IPS-NIHi7 (cell line): ENCODE measurements at regions not wholly inside any gene's neighbourhood (a gene's known extent, or its start where the extent isn't known, plus 50 kb on each side); places are given as distances from the start of the nearest gene placed in this dataset.
"Not testable (repeated sequence)": the region's sequence is repeated elsewhere in the genome, so short reads cannot be mapped to it uniquely, and the experiment has no call there.

Experiments used
- DNase-seq: peaks from one replicate; pipeline ENCODE4 v3.0.0; 2012; ENCODE audit warnings: mixed read lengths; ENCODE audit errors: extremely low spot score

DNA sequence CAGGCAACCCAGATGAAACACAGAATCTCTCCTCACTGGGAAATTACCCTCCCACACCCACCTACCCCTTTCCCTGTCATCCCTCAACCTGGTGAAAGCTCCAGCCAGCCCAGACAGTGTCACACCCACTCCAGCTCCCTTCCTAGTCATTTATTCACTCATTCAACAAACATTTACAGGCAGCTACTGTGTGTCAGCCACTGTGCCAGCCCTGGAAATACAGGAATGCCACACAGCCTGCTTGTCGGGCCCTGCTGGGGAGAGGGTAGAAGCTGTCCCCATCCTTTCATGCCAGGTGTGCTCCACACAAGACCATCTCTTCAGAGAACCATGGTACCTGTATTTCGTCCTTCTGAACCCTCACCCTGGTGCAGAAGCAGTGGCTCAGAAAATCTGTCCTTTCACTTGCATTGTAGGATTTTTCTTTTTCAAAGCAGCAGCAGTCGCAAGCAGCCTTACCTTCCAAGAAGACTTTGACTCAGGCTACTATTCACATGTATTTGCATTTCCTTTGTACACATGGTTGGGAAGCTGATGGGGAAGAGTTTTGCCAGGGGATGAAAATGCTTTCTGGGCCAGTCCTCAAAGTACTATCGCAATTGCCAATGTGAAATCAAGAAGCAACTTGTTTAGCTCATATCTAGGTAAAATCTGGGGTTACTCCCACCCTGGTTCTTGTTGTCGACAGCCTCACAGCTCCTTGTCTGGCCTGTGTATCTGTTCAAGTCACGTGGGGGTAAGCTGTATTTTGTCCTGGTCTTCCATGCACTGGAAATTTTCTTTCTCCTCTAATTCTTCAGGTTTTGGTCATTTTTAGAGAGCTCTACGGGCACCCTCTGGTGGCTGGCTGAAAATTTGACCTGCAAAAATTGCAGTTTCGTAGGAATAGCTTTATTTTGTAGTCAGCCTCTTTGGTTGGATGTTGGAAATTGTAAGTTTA is 147.4 kb upstream of the EGLN3 start:
- DNase-seq = peak; percentile 51

DNA sequence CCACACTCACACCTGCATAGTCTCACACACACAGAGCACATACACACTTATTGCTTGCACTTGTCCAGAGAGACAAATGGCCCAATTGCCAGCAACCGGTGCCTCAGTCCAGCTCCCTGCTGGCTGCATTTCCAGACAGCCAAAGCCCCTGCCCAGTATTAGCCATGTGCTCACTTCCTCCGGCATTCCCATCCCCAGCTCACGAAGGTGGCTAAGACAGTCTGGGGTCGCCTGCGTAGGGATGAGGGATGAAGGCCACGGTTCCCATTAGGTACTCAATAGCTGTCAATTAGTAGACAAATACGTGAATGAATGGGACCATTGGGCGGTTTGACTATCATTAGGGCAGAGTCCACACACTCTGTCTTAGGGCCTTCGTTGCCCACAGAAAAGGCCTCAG is 146.8 kb upstream of the EGLN3 start:
- no peak for DNase-seq

DNA sequence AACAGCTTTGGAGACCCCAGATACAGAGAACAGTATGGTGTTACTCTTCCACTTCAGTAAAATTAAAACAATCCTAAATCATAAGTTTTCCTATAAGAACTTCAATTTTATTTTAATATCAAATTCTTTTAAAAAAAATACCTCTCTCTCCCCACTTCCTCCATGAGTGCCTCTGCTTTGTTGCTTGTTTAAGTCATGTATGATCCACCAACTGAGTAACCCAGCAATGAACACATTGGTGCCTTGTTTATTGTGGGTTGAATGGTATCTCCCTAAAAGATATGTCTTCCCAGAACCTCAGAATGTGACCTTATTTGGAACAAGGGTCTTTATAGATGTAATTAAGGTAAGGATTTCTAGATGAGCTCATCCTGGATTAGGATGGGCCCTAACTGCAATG is 143.5 kb upstream of the EGLN3 start:
- DNase-seq = no peak

DNA sequence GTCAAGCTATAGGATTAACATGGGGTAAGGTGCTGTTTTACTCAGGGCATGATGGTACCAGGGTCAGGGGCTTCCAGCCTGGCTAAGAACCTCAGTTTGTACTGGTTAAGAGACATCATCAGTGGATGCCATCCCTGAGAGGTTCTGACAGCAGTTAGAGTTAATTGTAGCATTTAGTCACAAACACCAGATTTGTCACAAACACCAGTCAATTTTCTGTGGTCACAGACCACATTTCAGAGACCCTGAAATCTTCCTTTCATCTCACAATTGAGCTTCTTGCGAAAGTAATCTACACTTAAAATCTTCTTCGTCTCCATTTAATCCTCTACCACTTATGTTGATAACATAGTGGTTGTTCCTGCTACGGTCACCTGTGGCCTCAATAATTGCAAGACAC is 143.0 kb upstream of the EGLN3 start:
- no peak for DNase-seq

DNA sequence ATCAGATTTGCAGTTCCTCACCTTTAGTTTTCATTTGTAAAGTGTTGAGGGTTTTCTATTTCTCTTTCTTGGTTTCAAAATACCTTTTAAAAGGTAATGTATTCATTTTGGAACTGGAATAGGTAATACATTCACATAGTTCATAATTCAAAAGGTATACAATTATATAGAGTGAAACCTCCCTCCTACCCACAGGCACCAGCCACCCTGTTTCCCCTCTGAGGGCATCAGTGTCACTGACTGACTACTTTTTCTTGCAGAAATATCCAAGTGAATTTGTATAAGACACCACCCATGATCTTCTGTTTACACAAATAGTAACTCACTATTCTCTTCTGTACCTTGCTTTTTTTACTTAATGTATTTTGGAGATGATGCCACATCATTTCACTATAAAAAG is 139.6 kb upstream of the EGLN3 start:
- no peak for DNase-seq

DNA sequence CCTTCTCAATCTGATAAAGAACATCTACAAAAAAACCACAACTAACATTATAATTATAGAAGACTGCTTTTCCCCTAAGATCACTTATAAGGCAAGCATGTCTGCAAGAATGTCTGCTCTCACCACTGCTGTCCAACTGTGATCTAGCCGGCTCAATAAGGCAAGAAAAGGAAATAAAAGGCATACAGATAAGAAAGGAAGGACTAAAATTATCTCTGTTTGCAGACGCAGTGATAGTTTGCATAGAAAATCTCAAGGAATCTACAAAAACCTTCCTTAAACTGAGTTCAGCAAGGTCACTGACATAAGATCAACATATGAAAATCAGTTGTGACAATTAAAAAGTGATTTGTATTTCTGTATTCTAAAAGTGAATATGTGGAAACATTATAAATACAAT is 138.0 kb upstream of the EGLN3 start:
- DNase-seq = no peak

DNA sequence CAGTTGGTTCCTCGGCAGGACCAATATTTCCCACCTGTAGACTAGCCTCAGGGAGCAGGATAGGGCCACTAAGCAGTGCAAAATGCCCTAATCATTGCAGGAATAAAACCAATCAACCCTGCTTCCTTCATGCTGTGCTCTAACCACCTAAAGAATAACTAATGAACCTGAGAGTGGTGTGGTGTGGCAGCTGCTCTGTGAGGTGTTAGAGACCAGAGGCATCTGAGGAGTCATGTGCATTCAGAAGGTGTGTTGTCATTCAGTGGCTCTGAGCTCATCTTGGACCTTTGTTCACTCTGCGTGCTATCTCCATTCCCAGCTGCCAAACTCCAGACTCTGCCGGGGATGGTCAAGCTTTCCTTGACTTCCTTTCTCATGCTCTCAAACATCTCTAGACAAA is 136.7 kb upstream of the EGLN3 start:
- no peak for DNase-seq

DNA sequence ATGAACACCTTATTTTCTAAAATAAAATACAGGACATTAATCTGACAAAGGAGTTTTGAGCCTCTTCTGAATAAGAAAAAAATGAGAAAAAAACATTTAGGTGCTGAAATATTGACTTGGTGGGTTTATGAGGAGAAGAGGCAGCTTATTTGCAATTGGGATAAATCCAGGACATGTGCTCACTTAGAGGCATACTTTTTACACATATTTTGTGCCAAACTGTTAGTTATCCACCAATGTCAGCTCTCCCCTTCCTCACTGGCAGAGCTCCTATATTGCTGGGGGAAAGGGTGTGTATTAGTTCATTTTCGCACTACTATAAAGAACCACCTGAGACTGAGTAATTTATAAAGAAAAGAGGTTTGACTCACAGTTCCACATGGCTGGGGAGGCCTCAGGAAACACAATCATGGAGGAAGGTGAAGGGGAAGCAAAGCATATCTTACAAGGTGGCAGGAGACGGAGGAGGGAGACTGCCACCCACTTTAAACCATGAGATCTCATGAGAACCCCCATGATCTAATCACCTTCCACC is 135.4 kb upstream of the EGLN3 start:
- DNase-seq = no peak

DNA sequence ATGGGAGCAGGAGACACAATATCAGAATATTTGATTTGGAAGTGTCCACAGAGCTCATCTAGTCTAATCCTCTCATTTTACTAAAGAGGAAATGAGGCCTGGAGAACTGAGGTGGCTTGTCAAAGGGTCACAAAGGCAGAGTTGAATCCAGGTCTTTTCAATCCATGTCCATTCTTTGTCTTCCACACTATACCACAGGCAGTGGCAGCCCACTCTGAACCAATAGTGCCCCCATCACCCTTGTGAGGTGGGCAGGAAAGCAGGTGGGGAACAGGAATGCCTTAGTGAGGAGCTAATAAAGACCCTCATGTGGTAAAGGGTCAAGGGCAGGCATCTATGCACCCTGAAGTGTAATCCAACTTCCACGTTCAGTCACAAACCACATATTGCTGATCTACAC is 134.8 kb upstream of the EGLN3 start:
- no peak for DNase-seq

DNA sequence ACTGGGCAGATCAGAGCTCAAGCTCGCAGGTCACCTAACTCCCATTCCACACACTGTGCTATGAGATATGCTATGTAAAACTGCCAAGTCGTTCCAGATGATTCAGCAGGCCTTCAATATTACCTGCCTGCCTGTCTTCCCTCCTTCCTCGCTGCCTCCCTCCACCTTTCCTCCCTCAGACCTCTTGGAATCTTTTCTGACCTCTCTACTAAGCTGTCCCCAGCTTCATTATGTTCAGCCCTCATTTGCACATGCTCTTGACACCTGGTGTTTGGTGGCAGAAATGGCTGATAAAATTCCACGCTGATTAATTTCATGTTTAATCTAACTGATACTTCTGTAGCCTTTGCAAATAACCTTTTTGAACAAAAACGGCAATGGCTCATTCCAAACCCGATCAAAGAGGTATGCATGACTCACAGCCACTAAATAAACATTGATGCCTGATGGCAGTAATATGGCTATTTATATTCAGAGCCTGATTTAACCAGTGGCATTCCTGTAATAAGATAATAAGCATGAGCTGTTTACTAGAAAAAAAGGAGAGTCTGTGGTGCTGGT is 130.8 kb upstream of the EGLN3 start:
- no peak for DNase-seq

DNA sequence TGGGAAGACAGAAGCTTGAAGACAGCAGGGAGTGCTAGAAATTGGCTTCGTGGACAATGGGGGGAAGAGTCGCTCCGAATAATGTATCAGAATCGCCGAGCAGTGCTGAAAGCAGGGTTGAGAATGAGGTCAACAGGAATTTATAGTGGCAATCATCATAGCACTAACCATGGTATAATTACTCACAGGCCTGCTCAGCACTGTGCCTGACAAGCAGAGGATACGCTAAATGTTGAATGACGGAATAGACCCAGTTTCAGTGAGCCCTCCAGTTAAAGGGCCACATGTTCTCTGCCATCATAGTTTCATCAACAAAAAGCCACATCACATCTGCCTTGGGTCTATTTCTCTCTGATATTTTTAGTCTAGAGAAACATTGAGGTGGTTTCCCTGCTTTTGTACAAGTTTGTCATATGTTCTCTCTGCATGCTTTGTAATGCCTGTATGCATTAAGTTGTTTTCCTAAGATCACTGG is 130.3 kb upstream of the EGLN3 start:
- DNase-seq = no peak

DNA sequence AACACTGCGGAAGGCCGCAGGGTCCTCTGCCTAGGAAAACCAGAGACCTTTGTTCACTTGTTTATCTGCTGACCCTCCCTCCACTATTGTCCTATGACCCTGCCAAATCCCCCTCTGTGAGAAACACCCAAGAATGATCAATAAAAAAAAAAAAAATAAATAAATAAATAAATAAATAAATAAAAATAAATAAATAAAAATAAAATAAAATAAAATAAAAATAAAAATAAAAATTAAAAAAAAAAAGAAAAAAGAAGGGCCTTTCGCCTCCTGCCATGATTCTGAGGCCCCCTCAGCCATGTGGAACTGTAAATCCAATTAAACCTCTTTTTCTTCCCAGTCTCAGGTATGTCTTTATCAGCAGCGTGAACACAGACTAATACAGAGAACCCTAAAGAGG is 128.8 kb upstream of the EGLN3 start:
- DNase-seq = not testable (repeated sequence)

DNA sequence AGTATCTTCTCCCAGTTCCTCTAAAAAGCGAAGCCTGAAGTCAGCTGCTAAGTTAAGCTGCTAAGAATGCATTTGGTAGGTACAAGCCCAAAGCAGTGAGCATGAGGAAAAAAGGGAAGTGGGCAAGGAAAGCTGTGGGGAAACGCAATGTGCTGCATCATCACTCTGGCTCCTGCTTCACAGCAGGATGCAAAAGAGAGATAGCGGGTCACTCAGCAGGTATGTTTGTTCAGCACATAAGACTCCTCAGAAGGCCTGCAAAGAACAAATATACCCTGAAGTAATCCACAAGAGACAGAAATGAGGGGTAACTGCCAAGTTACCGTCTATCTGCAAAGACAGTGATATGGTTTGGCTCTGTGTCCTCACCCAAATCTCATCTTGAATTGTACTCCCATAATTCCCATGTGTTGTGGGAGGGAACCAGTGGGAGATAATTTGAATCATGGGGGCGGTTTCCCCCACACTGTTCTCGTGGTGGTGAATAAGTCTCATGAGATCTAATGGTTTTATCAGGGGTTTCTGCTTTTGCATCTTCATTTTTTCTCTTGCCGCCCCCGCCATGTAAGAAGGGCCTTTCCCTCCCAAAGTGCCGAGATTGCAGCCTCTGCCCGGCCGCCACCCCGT is 127.4 kb upstream of the EGLN3 start:
- no peak for DNase-seq

DNA sequence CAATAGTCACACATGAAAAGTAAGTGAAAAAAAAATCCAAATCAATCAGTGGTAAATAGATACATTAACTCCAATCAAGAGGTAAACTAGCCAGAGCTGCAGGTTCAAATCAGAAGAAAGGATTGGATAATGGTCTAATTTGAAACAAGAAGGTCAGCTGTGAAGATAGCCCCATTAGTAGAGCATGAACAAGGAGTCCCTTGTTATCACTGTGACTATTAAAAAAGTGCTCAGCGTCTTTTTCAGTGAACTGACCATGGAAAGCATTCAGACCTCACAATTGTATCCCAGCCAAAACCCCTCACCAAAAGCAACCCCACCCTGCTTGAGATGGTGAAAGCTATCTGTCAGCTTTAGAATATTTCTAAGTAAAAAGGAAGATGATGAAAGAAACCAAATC is 125.0 kb upstream of the EGLN3 start:
- no peak for DNase-seq

DNA sequence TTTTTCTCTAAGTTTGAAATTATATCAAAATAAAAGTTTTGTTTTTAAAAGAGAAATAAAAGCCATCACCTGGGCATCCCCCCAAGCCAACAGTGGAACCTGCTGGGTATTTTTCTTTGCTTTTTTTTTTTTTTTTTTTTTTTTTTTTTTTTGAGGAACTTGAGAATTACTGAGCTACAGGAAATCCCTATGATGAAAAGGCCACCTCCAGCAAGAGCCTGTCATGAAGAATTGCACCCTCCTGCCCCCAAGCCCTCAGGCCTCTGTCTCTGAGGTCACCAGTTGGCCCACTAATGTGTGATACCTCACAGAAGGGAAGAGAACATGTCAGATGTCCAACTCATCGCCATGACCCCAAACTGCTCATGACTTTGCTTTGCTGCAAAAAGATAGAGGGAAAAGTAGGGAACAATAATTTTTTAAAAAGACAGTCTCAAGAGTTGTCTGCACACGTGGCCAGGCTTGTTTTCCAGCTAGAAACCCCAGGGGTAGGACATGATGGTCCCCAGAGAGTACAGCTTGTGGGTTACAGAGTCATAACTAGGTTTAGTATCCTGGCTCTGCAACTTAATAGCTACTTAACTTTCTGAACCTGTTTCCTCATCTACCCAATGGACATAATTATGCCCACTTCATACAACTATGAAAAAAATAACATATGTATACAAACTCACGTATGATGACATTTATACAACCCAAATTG is 124.3 kb upstream of the EGLN3 start:
- no peak for DNase-seq

DNA sequence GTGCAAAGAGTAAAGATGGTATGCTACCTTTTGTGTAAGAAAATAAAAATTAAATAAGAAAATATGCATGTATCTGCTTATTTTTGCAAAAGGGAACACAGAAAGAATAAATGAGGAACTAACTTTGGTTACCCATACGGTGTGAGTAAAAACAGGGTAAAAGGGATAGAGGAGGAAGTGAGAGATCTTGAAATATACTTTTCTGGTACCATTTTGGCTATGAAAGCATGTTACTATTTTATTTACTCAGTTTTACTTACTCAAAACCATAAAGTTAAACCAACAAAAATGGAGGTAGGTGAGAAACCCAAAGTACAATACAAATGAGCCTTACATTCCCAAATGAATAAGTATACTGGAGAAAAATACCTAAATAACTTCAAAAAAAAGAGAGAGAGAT is 122.0 kb upstream of the EGLN3 start:
- DNase-seq = no peak

DNA sequence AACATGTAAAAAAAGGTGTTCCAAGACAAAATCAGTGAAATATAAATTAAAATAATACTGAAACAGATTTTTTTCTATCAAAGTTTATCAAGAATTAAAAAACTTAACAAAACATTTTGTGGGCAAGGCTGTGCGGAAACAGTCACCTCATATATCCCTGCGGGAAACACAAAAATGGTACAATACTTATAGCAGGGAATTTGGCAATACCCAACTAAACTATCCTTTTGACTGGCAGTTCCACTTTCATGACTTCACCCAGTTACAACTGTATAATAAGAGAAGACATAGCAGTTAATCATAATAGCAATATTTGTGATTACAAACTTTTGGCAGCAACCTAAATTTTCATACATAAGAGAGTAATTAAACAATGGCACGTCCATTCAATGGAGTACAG is 121.5 kb upstream of the EGLN3 start:
- no peak for DNase-seq

DNA sequence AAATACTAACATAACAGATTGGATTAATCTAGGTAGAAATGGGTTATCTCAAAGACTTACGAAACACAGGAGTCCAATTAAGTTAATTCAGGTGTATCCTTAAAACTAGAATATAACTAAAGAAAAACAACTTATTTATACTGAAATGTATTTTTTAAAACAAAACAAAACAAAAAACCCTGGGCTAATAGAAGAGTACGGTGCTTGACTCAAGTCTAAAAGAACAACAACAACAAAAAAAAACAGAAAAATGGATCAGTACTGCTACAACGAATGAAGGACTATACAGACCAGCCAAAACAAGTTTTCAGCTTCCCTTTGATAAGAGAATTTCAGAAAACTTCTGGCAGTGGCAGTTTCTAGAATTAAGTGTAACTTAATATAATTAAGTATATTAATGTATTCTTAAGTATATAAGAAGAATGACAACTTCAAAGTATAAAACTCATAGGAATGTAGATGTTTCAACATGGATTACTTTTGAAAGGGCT is 120.1 kb upstream of the EGLN3 start:
- DNase-seq = no peak

DNA sequence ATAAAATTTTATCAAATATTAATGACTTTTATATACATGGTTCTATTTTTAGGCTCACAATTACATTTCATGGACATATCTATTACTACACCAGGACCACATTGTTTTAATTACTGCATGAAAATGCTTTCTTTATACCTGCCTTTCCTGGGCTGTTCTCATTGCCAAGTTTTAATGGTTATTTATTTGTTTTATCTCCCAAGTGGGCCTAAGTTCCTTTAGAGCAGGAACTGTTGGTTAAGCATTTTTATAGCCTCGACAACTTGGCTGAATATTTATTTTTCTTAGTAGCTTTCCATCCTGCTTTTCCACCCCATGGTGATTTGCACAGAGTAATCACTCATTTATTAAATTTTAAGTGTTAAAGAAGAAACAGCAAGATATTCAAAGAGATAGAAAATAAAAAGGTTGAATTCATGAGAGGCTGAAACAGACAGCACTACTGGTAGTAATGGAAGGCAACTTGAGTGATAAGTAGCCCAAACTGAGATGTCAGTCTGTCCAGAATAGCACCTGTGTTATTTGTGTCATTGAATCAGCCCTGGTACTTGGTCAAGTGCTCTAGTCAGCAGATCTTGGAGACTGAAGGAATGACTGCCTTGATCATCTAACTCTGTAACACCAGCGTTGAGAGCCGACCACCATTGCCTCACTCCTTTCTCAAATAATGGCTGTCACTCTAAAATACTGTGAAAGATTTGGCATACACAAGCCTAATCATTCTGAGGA is 119.1 kb upstream of the EGLN3 start:
- DNase-seq = no peak

DNA sequence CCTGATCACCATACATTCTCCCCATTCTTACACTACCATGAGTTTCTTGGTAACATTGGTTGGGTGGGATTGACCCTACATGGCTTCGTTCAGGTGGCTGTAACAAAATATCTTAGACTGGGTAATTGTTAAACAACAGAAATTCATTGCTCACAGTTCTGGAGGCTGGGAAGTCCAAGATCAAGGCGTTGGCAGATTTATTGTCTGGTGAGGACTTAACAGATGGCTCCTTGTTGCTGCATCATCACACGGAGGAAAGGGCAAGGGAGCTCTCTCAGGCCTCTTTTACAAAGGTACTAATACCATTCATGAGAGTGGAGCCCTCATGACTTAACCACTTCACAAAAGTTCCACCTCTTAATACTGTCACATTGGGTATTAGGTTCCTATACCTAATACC is 116.7 kb upstream of the EGLN3 start:
- DNase-seq = no peak

DNA sequence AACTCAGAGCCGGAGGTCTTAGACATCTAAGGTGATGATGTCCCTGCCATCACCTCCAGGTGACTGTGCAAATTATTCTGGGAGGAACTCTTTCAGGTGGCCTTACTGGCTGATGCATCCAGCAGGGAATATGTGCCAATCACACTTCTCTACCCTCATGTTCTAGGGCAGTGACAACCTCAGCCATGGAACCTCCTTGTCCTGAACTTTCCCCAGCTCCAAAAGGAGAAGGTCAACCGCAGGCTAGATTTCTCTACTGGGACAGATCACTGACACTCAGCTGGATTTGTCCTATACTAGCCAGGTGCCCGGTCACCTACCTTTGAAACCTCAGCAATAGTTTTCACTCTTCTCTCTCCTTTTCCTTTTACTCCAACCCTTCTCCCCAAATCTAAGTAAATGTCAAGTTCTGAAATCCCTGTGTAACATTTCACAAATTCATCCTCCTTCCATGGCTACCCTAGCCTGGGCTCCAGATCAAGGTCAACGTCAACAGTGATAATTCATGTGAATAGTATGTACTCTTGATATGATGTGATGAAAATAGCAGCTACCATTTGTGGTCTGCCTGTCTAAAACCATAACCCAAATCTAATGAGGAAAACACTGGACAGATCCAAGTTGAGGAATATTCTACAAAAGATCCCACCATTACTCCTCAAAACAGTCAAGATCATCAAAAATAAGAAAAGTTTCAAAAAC is 115.0 kb upstream of the EGLN3 start:
- DNase-seq = no peak
